Thoracic aorta (tissue), 2 donors: ENCODE measurements at regions not wholly inside any gene's neighbourhood (a gene's known extent, or its start where the extent isn't known, plus 50 kb on each side); places are given as distances from the start of the nearest gene placed in this dataset.

Experiments
- ATAC-seq: fragments of 150-250 bp; one replicate; pipeline ENCODE4 v1.8.0; 2017; ENCODE audit warnings: low read depth; ENCODE audit not compliant: insufficient number of reproducible peaks, low FRiP score
- DNase-seq: peaks from one replicate; pipeline ENCODE4 v3.0.0-alpha.2; 2020; ENCODE audit warnings: low spot score
- H3K27ac ChIP-seq, 2 donors: fragments of 200-600 bp; sonication (generic); 1 replicate in 1 of 2; 2 replicates in 1 of 2; pipeline ENCODE4 v1.5.1; 2016; ENCODE audit warnings: mild to moderate bottlenecking in 2 of 2, moderate library complexity in 2 of 2
- H3K27me3 ChIP-seq: fragments of 200-600 bp; sonication (generic); replicated peaks from 2 replicates; pipeline ENCODE4 v1.6.0; 2016; ENCODE audit warnings: mild to moderate bottlenecking; ENCODE audit not compliant: insufficient read depth
- H3K36me3 ChIP-seq: fragments of 200-600 bp; sonication (generic); one replicate; pipeline ENCODE4 v1.5.1; 2016
- H3K4me1 ChIP-seq, 2 donors: fragments of 200-600 bp; sonication (generic); 1 replicate in 1 of 2; 2 replicates in 1 of 2; pipeline versions ENCODE4 v1.5.1 to v1.6.0; 2016; ENCODE audit warnings: low read depth in 2 of 2, mild to moderate bottlenecking in 1 of 2; ENCODE audit not compliant: control insufficient read depth in 1 of 2
- H3K4me3 ChIP-seq: fragments of 200-600 bp; sonication (generic); 2 replicates; pipeline ENCODE4 v1.5.1; 2016; ENCODE audit warnings: mild to moderate bottlenecking
- H3K9me3 ChIP-seq: fragments of 200-600 bp; sonication (generic); 2 replicates; pipeline ENCODE4 v1.5.1; 2016
- TF ChIP-seq, protein P1 (sequence below): fragments of 200-600 bp; sonication (generic); IDR thresholded peaks from one replicate; pipeline ENCODE4 v1.5.1; 2019; ENCODE audit warnings: antibody characterized with exemption

DNA sequence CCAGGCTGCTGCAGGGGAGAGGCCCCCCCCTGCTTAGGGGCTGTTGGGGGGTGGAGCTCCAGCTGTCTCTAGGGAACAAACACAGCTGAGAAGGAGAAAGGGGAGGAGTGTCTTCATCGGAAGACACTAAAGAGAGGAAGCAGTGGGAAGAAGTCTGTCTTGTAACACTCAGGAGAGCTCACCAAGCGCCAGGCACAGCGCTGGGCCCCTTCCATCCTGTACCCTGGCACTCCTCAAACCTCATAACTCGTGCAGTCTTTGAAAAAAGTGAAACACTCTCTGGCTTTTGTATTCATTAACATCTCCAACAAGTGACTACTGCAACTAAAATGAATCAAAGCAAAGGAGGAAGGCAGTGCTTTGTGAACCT, 67.4 kb upstream of the PRDM11 start:
- DNase-seq (no peak), ATAC-seq (no peak)
- no peaks in the 10 kb centered on the region for H3K9me3 ChIP-seq
- H3K4me3 ChIP-seq: no peak overlapping the region
- no peaks in the 10 kb centered on the region for H3K36me3 ChIP-seq
- no peak overlapping the region for H3K27ac ChIP-seq
- no peaks in the 10 kb centered on the region for H3K4me1 ChIP-seq
- H3K27me3 ChIP-seq: peaks cover 4% of the 10 kb centered on the region
- TF ChIP-seq, protein P1, sequence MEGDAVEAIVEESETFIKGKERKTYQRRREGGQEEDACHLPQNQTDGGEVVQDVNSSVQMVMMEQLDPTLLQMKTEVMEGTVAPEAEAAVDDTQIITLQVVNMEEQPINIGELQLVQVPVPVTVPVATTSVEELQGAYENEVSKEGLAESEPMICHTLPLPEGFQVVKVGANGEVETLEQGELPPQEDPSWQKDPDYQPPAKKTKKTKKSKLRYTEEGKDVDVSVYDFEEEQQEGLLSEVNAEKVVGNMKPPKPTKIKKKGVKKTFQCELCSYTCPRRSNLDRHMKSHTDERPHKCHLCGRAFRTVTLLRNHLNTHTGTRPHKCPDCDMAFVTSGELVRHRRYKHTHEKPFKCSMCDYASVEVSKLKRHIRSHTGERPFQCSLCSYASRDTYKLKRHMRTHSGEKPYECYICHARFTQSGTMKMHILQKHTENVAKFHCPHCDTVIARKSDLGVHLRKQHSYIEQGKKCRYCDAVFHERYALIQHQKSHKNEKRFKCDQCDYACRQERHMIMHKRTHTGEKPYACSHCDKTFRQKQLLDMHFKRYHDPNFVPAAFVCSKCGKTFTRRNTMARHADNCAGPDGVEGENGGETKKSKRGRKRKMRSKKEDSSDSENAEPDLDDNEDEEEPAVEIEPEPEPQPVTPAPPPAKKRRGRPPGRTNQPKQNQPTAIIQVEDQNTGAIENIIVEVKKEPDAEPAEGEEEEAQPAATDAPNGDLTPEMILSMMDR: no peak

DNA sequence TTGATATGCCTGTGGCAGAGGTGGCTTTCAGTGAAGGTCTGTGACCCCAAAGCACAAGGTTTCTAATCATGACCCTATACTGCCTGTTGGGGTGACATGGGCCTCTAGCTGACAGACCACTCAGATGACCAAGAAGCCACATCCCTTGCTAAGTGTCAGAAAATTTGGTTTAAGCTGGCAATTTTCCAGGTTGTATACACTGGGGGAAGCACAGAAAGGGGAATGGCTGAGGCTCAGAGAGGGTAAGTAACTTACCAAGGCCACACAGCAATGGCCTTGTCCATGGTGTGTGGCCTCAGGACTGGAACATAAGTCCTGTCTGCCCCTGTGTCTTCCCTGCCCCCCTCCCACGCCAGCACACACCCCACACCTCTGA, 66.9 kb upstream of the PRDM11 start:
- no peaks in the 10 kb centered on the region for H3K9me3 ChIP-seq
- ATAC-seq (no peak), DNase-seq (no peak)
- TF ChIP-seq, protein P1: no peak
- H3K4me1 ChIP-seq: no peaks in the 10 kb centered on the region
- peaks cover 4% of the 10 kb centered on the region for H3K27me3 ChIP-seq
- no peaks in the 10 kb centered on the region for H3K36me3 ChIP-seq
- H3K4me3 ChIP-seq: no peak overlapping the region
- no peak overlapping the region for H3K27ac ChIP-seq

DNA sequence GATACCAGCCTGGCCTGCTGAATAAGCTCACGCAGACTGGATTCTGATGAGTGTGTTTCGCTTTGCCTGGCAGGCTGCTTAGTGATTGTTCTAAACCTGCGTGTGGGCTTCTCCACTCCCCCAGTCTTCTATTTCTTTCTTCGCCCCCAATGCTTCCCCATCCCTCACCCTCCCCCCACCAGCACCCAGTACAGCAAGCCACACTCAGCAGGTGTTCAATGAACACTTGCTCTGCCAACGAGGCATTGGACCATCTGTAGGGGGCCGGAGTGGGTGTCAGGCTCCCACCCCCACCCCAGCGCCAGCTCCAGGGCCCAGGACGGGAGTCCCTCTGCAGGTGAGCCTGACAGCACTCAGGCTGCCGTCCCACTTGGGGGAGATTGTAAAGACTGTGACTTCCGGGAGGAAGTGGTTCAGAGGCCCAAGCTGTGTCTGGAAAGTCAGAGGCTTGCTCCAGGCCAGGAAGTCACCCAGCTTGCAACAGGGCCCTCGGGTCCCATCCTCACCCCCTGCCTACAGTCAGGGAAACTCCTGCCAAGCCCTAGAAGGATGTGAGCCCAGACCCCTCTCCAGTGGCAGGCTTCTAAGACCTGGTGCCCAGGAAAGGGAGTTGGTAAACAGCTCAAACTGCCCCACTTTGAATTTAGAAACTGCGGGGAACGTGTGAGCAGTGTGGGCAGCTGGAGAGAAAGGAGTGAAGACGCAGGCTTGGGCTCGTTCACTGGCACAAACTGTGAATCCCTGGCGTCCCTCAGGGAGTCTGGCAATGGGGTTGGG, 66.3 kb upstream of the PRDM11 start:
- TF ChIP-seq, protein P1: no peak
- H3K9me3 ChIP-seq: no peaks in the 10 kb centered on the region
- DNase-seq (no peak), ATAC-seq (no peak)
- no peak overlapping the region for H3K4me3 ChIP-seq
- H3K36me3 ChIP-seq: no peaks in the 10 kb centered on the region
- no peak overlapping the region for H3K27ac ChIP-seq
- H3K27me3 ChIP-seq: peaks cover 4% of the 10 kb centered on the region
- no peaks in the 10 kb centered on the region for H3K4me1 ChIP-seq

DNA sequence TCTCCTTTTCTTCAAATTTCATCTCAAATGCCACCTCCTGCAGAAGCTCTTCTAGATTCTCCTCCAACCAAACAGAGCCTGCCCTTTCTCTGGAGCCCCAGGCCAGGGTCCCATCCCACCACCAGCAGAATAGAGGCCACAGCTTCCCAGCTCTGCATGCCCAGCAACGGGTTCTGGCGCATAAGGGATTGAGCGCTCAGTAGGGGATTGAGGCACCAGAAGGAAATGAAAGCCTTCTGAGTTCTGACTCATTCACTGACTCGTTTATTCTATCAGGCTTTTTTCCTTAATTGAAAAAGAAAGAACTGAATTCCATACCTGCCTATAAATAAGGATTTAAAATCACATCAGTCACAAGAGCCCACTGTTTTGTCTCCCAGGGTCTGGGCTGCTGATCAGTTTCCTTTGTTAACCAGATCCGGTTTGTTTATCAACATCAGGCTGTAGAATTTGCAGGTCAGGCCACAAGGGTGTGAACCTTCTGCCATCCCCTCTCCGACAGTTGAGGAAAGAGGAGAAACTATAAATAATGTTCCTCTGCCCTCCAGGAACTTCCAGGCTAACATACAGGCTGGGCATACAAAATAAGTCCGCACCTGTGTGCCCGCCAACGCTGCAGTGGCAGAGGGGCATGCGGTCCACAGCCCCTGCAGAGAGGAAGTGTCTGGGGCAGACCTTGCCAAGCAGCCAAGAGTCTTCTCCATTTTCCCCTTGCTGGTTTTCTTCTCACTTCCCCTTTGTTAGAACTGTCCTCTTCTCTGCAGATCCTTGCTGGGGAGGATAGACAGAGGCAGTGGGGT, 63.5 kb upstream of the PRDM11 start:
- ATAC-seq (no peak), DNase-seq (no peak)
- peaks cover 4% of the 10 kb centered on the region for H3K27me3 ChIP-seq
- no peak overlapping the region for H3K27ac ChIP-seq
- TF ChIP-seq, protein P1: no peak
- no peaks in the 10 kb centered on the region for H3K4me1 ChIP-seq
- no peak overlapping the region for H3K4me3 ChIP-seq
- no peaks in the 10 kb centered on the region for H3K36me3 ChIP-seq
- no peaks in the 10 kb centered on the region for H3K9me3 ChIP-seq

DNA sequence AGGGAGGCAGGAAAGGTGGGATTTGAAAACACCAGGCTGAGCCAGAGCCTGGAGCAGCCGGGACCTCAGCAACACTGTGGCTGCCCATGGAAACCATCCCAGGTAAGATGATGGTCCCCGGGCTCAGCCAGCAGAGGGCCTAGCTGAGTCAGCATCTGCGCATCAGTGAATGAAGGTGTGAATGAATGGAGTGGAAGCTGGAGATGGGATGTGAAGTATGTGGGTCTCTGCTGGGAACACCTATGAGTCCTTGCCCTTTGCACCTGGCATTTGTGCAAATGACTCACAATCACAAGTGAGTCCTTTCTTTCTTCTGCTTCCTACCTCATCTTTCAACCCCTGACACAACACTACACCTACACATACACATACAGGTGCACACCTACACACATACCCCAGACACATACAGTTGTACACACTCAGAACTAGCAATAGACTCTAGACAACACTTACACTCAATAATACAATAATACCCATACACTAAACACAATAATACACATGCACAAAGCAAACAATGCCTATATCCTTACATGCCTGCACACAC, 62.8 kb upstream of the PRDM11 start:
- no peak overlapping the region for H3K27ac ChIP-seq
- no peak for DNase-seq
- peaks cover 4% of the 10 kb centered on the region for H3K27me3 ChIP-seq
- no peaks in the 10 kb centered on the region for H3K36me3 ChIP-seq
- H3K9me3 ChIP-seq: no peaks in the 10 kb centered on the region
- no peak overlapping the region for H3K4me3 ChIP-seq
- H3K4me1 ChIP-seq: no peaks in the 10 kb centered on the region
- TF ChIP-seq, protein P1: no peak
- ATAC-seq: no peak
